Caco-2 (cell line): ENCODE measurements at regions not wholly inside any gene's neighbourhood (a gene's known extent, or its start where the extent isn't known, plus 50 kb on each side); places are given as distances from the start of the nearest gene placed in this dataset.

Experiments used
- BruUV-seq: library from RNA; stranded (reverse); fragments of 400-500 nt; replicated peaks from 2 replicates; lab custom pipeline; 2021; lab: Mats Ljungman, UMichigan
- CTCF ChIA-PET: fragments of 300-600 bp; sonication (Branson Sonifier 250); formaldehyde crosslinking; loops from one replicate; lab custom pipeline; 2022; ENCODE audit warnings: antibody characterized with exemption; lab: Charles Lee
- POLR2A ChIA-PET: fragments of 300-600 bp; sonication (Branson Sonifier 250); formaldehyde crosslinking; loops from one replicate; lab custom pipeline; 2022; ENCODE audit warnings: antibody characterized with exemption; lab: Charles Lee
- DNase-seq, 2 experiments: peaks; one replicate each; pipeline versions ENCODE4 v3.0.0 to v3.0.0-alpha.2; 2020 to 2022
- H3K27me3 ChIP-seq: replicated peaks from 2 replicates; pipeline ENCODE4 v1.6.0; 2011; ENCODE audit warnings: low read length; ENCODE audit not compliant: control insufficient read depth, insufficient read depth
- H3K36me3 ChIP-seq: 2 replicates; pipeline ENCODE4 v1.5.1; 2011; ENCODE audit warnings: low read length; ENCODE audit not compliant: control insufficient read depth, insufficient read depth
- H3K4me1 ChIP-seq: fragments of 250-450 bp; sonication (Bioruptor Pico); 2 replicates; pipeline ENCODE4 v1.5.1; 2020; ENCODE audit warnings: mild to moderate bottlenecking
- H3K4me3 ChIP-seq: 2 replicates; pipeline ENCODE4 v1.5.1; 2011; ENCODE audit warnings: low read depth, mild to moderate bottlenecking, control low read depth, low read length
- H3K9me3 ChIP-seq: fragments of 250-450 bp; sonication (Bioruptor Pico); 2 replicates; pipeline ENCODE4 v1.5.1; 2020; ENCODE audit warnings: mild to moderate bottlenecking, moderate library complexity
- H3K27ac Mint-ChIP-seq: one replicate; pipeline ENCODE4 v1.8.0; 2022; ENCODE audit warnings: mixed read lengths; ENCODE audit not compliant: unreplicated experiment
- H3K27me3 Mint-ChIP-seq: one replicate; pipeline ENCODE4 v1.8.0; 2022; ENCODE audit warnings: mixed read lengths; ENCODE audit not compliant: insufficient read depth, unreplicated experiment
- H3K36me3 Mint-ChIP-seq: one replicate; pipeline ENCODE4 v1.8.0; 2022; ENCODE audit warnings: mild to moderate bottlenecking, mixed read lengths; ENCODE audit not compliant: insufficient read depth, unreplicated experiment
- H3K4me1 Mint-ChIP-seq: one replicate; pipeline ENCODE4 v1.8.0; 2022; ENCODE audit warnings: low read depth, mixed read lengths; ENCODE audit not compliant: unreplicated experiment
- H3K4me3 Mint-ChIP-seq: one replicate; pipeline ENCODE4 v1.8.0; 2022; ENCODE audit warnings: mild to moderate bottlenecking, moderate library complexity, mixed read lengths; ENCODE audit not compliant: unreplicated experiment
- H3K9me3 Mint-ChIP-seq: one replicate; pipeline ENCODE4 v1.8.0; 2022; ENCODE audit warnings: mixed read lengths; ENCODE audit not compliant: unreplicated experiment
- CTCF ChIP-seq, 2 experiments: fragments of 200-600 bp in 1 of 2; IDR thresholded peaks; 1 replicate in 1 of 2; 2 replicates in 1 of 2; pipeline versions ENCODE4 v1.5.1 to v1.8.0; 2011 to 2022; ENCODE audit warnings: antibody characterized with exemption in 1 of 2, control low read depth in 1 of 2, inconsistent platforms in 1 of 2, low read depth in 1 of 2, low read length in 1 of 2, mild to moderate bottlenecking in 1 of 2, moderate library complexity in 1 of 2; ENCODE audit not compliant: insufficient read depth in 1 of 2, severe bottlenecking in 1 of 2, unreplicated experiment in 1 of 2
- intact Hi-C: fragments of 100-400 bp; cut with micrococcal nuclease; formaldehyde crosslinking; loops from one replicate; pipeline ENCODE4 v1.10.0; 2022; ENCODE audit not compliant: unreplicated experiment

- Histone ChIP-seq H3K27me3 (no peaks in the 10 kb centered on the region), H3K4me3 (no peak overlapping the region), H3K9me3 (no peaks in the 10 kb centered on the region; the same call in 1 of the 2 replicates), H3K36me3 (no peaks in the 10 kb centered on the region), H3K4me1 (peaks cover 1% of the 10 kb centered on the region)
- intact Hi-C loops = no loop called here
- Mint-ChIP-seq H3K4me3 (no peak overlapping the region), H3K27ac (no peak overlapping the region), H3K9me3 (peaks cover 9% of the 10 kb centered on the region), H3K27me3 (peaks cover 9% of the 10 kb centered on the region), H3K36me3 (no peaks in the 10 kb centered on the region), H3K4me1 (peaks cover 2% of the 10 kb centered on the region)
- DNase-seq = no peak
- BruUV-seq = no TSS peak
- ChIA-PET CTCF (no interaction called here), POLR2A (no interaction called here)
- TF ChIP-seq CTCF (IDR thresholded peaks at IDR 0.05; ENCODE audit: insufficient read depth in 1 of 2, low read depth in 1 of 2, low read length in 1 of 2, severe bottlenecking in 1 of 2, unreplicated experiment in 1 of 2) = no peak
Observed at GRCh38 chr12:105960319-105961083, 178.3 kb downstream of the NUAK1 start.

GRCh38 chr12:105961821-105962671 is 176.7 kb downstream of the NUAK1 start:
- no peak for DNase-seq
- intact Hi-C loops = no loop called here
- Histone ChIP-seq H3K9me3 (no peaks in the 10 kb centered on the region; the same call in 1 of the 2 replicates), H3K4me1 (no peaks in the 10 kb centered on the region), H3K36me3 (no peaks in the 10 kb centered on the region), H3K27me3 (no peaks in the 10 kb centered on the region), H3K4me3 (no peak overlapping the region)
- POLR2A ChIA-PET = no interaction called here
- H3K27ac Mint-ChIP-seq = no peak overlapping the region
- H3K4me1 Mint-ChIP-seq = no peaks in the 10 kb centered on the region
- CTCF ChIA-PET = no interaction called here
- H3K27me3 Mint-ChIP-seq = peaks cover 9% of the 10 kb centered on the region
- H3K36me3 Mint-ChIP-seq = no peaks in the 10 kb centered on the region
- peaks cover 9% of the 10 kb centered on the region for H3K9me3 Mint-ChIP-seq
- no peak for TF ChIP-seq CTCF (IDR thresholded peaks at IDR 0.05; ENCODE audit: insufficient read depth in 1 of 2, low read depth in 1 of 2, low read length in 1 of 2, severe bottlenecking in 1 of 2, unreplicated experiment in 1 of 2)
- BruUV-seq = no TSS peak
- H3K4me3 Mint-ChIP-seq = no peak overlapping the region

GRCh38 chr12:105967038-105967776 is 171.5 kb downstream of the NUAK1 start:
- H3K36me3 ChIP-seq = no peaks in the 10 kb centered on the region
- ChIA-PET POLR2A (no interaction called here), CTCF (no interaction called here)
- Mint-ChIP-seq H3K27ac (no peak overlapping the region), H3K9me3 (no peaks in the 10 kb centered on the region), H3K4me1 (no peaks in the 10 kb centered on the region), H3K27me3 (peaks cover 5% of the 10 kb centered on the region), H3K36me3 (no peaks in the 10 kb centered on the region), H3K4me3 (no peak overlapping the region)
- DNase-seq = no peak
- intact Hi-C loops = no loop called here
- TF ChIP-seq CTCF (IDR thresholded peaks at IDR 0.05; ENCODE audit: insufficient read depth in 1 of 2, low read depth in 1 of 2, low read length in 1 of 2, severe bottlenecking in 1 of 2, unreplicated experiment in 1 of 2) = no peak
- no peaks in the 10 kb centered on the region for H3K27me3 ChIP-seq
- no peak overlapping the region for H3K4me3 ChIP-seq
- H3K4me1 ChIP-seq = no peaks in the 10 kb centered on the region
- no peaks in the 10 kb centered on the region for H3K9me3 ChIP-seq
- no TSS peak for BruUV-seq
